ENCODE measurements at regions not wholly inside any gene's neighbourhood (a gene's known extent, or its start where the extent isn't known, plus 50 kb on each side); places are given as distances from the start of the nearest gene placed in this dataset.

DNA sequence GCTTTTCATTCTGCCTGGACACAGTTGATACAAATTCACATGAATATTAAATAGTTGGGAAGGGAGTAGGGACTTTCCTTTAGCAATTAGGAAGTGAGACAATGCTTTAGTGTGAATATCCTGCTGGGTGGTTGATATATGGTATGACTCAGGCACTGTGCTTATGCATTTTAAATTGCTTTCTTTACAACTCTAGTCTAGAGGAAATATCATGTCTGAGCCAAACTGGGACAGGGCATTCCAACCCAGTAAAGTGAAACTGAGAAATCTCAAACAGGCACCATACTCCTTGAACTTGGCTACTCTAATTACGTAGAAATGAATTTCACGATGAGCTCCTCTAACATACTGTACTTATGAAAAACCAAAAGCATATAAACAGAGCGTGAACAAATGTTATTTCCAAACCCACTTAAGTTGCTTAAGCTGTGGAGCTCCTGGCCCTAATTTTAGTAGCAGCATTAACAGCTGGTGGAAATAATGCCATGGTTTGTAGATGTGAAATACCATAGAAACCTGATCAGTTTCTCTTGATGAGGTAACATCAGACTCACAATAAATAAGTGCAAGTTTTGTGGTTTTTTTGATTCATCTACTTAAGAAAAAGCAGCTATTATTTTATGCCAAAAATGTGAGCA lies 242.9 kb upstream of the GK2 start:
- no peak overlapping the region for H3K4me2 ChIP-seq (ENCODE audit: control insufficient read depth, insufficient read depth)
- intact Hi-C loops (cut with micrococcal nuclease; ENCODE audit: unreplicated experiment): no loop called here
- ChIA-PET RAD21 (ENCODE audit: unreplicated experiment) (no interaction called here), POLR2A (no interaction called here), CTCF (interaction anchor here (0.6 to 1.1 kb wide), 2 partner anchors 19 to 1630 kb away, joined by 3 read pairs; no protein-coding TSS in a partner anchor), SMC1A (ENCODE audit: uncharacterized antibody, unreplicated experiment) (no interaction called here)
- FAIRE-seq: no peak
- H3K79me2 ChIP-seq (ENCODE audit: control insufficient read depth, insufficient read depth, low read length): no peaks in the 10 kb centered on the region
- 0% methylated on average over 3 of the region's 3 CpGs for WGBS (ENCODE audit: insufficient coverage, insufficient replicate concordance, low lambda C conversion rate, missing lambda C conversion rate)
- H4K20me1 ChIP-seq (ENCODE audit: control insufficient read depth, insufficient read depth): no peaks in the 10 kb centered on the region
- peak; percentile 38; the same call in 2 of the 3 replicates for ATAC-seq
- no peak for TF ChIP-seq CREM (IDR thresholded peaks at IDR 0.05; ENCODE audit: low read depth)
- TF ChIP-seq SREBF2 (IDR thresholded peaks at IDR 0.05; ENCODE audit: low read length): no peak
- no peak for TF ChIP-seq POU2F2 (IDR thresholded peaks at IDR 0.05; ENCODE audit: borderline replicate concordance, low read depth, low read length)
- no peak for TF ChIP-seq NR2C1 (IDR thresholded peaks at IDR 0.05)
- TF ChIP-seq SUZ12 (IDR thresholded peaks at IDR 0.05; ENCODE audit: unreplicated experiment): no peak
- TF ChIP-seq TAF1 (IDR thresholded peaks at IDR 0.05; ENCODE audit: borderline replicate concordance, low read depth, low read length): no peak
- no peak for TF ChIP-seq NBN (IDR thresholded peaks at IDR 0.05)
- TF ChIP-seq NFXL1 (IDR thresholded peaks at IDR 0.05; ENCODE audit: borderline replicate concordance): no peak
- TF ChIP-seq MYC (IDR thresholded peaks at IDR 0.05; ENCODE audit: insufficient read depth, insufficient read length, insufficient replicate concordance, low read length, severe bottlenecking): no peak
- TF ChIP-seq EZH2 (IDR thresholded peaks at IDR 0.05; ENCODE audit: borderline replicate concordance, control insufficient read depth, low read depth, low read length): no peak
- no peak for TF ChIP-seq ZNF274 (IDR thresholded peaks at IDR 0.05; ENCODE audit: insufficient read depth, insufficient read length)
- no peak for TF ChIP-seq SIX5 (IDR thresholded peaks at IDR 0.05; ENCODE audit: low read depth, low read length, severe bottlenecking)
- TF ChIP-seq, protein P1, sequence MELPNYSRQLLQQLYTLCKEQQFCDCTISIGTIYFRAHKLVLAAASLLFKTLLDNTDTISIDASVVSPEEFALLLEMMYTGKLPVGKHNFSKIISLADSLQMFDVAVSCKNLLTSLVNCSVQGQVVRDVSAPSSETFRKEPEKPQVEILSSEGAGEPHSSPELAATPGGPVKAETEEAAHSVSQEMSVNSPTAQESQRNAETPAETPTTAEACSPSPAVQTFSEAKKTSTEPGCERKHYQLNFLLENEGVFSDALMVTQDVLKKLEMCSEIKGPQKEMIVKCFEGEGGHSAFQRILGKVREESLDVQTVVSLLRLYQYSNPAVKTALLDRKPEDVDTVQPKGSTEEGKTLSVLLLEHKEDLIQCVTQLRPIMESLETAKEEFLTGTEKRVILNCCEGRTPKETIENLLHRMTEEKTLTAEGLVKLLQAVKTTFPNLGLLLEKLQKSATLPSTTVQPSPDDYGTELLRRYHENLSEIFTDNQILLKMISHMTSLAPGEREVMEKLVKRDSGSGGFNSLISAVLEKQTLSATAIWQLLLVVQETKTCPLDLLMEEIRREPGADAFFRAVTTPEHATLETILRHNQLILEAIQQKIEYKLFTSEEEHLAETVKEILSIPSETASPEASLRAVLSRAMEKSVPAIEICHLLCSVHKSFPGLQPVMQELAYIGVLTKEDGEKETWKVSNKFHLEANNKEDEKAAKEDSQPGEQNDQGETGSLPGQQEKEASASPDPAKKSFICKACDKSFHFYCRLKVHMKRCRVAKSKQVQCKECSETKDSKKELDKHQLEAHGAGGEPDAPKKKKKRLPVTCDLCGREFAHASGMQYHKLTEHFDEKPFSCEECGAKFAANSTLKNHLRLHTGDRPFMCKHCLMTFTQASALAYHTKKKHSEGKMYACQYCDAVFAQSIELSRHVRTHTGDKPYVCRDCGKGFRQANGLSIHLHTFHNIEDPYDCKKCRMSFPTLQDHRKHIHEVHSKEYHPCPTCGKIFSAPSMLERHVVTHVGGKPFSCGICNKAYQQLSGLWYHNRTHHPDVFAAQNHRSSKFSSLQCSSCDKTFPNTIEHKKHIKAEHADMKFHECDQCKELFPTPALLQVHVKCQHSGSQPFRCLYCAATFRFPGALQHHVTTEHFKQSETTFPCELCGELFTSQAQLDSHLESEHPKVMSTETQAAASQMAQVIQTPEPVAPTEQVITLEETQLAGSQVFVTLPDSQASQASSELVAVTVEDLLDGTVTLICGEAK (IDR thresholded peaks at IDR 0.05; ENCODE audit: borderline replicate concordance): no peak
- TF ChIP-seq HCFC1 (IDR thresholded peaks at IDR 0.05; ENCODE audit: low read length): no peak
- TF ChIP-seq, protein P2, sequence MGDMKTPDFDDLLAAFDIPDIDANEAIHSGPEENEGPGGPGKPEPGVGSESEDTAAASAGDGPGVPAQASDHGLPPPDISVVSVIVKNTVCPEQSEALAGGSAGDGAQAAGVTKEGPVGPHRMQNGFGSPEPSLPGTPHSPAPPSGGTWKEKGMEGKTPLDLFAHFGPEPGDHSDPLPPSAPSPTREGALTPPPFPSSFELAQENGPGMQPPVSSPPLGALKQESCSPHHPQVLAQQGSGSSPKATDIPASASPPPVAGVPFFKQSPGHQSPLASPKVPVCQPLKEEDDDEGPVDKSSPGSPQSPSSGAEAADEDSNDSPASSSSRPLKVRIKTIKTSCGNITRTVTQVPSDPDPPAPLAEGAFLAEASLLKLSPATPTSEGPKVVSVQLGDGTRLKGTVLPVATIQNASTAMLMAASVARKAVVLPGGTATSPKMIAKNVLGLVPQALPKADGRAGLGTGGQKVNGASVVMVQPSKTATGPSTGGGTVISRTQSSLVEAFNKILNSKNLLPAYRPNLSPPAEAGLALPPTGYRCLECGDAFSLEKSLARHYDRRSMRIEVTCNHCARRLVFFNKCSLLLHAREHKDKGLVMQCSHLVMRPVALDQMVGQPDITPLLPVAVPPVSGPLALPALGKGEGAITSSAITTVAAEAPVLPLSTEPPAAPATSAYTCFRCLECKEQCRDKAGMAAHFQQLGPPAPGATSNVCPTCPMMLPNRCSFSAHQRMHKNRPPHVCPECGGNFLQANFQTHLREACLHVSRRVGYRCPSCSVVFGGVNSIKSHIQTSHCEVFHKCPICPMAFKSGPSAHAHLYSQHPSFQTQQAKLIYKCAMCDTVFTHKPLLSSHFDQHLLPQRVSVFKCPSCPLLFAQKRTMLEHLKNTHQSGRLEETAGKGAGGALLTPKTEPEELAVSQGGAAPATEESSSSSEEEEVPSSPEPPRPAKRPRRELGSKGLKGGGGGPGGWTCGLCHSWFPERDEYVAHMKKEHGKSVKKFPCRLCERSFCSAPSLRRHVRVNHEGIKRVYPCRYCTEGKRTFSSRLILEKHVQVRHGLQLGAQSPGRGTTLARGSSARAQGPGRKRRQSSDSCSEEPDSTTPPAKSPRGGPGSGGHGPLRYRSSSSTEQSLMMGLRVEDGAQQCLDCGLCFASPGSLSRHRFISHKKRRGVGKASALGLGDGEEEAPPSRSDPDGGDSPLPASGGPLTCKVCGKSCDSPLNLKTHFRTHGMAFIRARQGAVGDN (IDR thresholded peaks at IDR 0.05): no peak
- TF ChIP-seq SPI1 (IDR thresholded peaks at IDR 0.05; ENCODE audit: borderline replicate concordance, insufficient read depth, low read depth, low read length): no peak
- no peak for TF ChIP-seq RBBP5 (conservative IDR thresholded peaks at IDR 0.05)
- no peak overlapping the region for H3K4me3 ChIP-seq
- no peak overlapping the region for H3K9ac ChIP-seq (ENCODE audit: control insufficient read depth, insufficient read depth, low read length)
- no peak overlapping the region for H2AFZ ChIP-seq (ENCODE audit: control insufficient read depth, low read depth, low read length)
- H3K27ac ChIP-seq (ENCODE audit: control insufficient read depth, insufficient read depth): no peak overlapping the region
- DNase-seq (ENCODE audit: low read depth, low spot score): no peak
- no peaks in the 10 kb centered on the region for H3K27me3 ChIP-seq (replicated peaks in 1 of 2; ENCODE audit: control insufficient read depth in 2 of 2, insufficient read depth in 2 of 2, low read length in 1 of 2)
- in situ Hi-C loops (cut with MboI): no loop called here
- no peaks in the 10 kb centered on the region for H3K4me1 ChIP-seq (ENCODE audit: control insufficient read depth, insufficient read depth, low read length)
- H3K36me3 ChIP-seq (ENCODE audit: control insufficient read depth in 2 of 2, insufficient read depth in 2 of 2, low read length in 1 of 2): no peaks in the 10 kb centered on the region
- BruUV-seq (replicated peaks): no TSS peak
- no peaks in the 10 kb centered on the region for H3K9me3 ChIP-seq (replicated peaks; ENCODE audit: control insufficient read depth, insufficient read depth, low read length)
